SJCRH30 (cell line): ENCODE measurements at regions not wholly inside any gene's neighbourhood (a gene's known extent, or its start where the extent isn't known, plus 50 kb on each side); places are given as distances from the start of the nearest gene placed in this dataset.
A peak's percentile ranks its signal among the peaks of the same experiment; 100 is the strongest.
"Not testable (repeated sequence)": the region's sequence is repeated elsewhere in the genome, so short reads cannot be mapped to it uniquely, and the experiment has no call there.

Experiments
- DNase-seq, 2 experiments: peaks; one replicate each; pipeline ENCODE4 v3.0.0-alpha.2; 2015 to 2020
- H3K27ac ChIP-seq: fragments of 250-450 bp; sonication (Bioruptor Pico); 2 replicates; pipeline ENCODE4 v1.5.1; 2020; ENCODE audit warnings: mild to moderate bottlenecking, moderate library complexity
- H3K27me3 ChIP-seq: fragments of 250-450 bp; sonication (Bioruptor Pico); 2 replicates; pipeline ENCODE4 v1.5.1; 2020; ENCODE audit warnings: mild to moderate bottlenecking, moderate library complexity
- H3K36me3 ChIP-seq: fragments of 250-450 bp; sonication (Bioruptor Pico); 2 replicates; pipeline ENCODE4 v1.5.1; 2020; ENCODE audit warnings: mild to moderate bottlenecking, moderate library complexity
- H3K4me1 ChIP-seq: fragments of 250-450 bp; sonication (Bioruptor Pico); 2 replicates; pipeline ENCODE4 v1.5.1; 2020; ENCODE audit warnings: mild to moderate bottlenecking, moderate library complexity
- H3K4me3 ChIP-seq: fragments of 250-450 bp; sonication (Bioruptor Pico); 2 replicates; pipeline ENCODE4 v1.5.1; 2020; ENCODE audit warnings: mild to moderate bottlenecking, moderate library complexity
- H3K9me3 ChIP-seq: fragments of 250-450 bp; sonication (Bioruptor Pico); replicated peaks from 2 replicates; pipeline ENCODE4 v1.5.1; 2020; ENCODE audit warnings: mild to moderate bottlenecking, moderate library complexity

- H3K27ac ChIP-seq: no peak overlapping the region
- H3K4me1 ChIP-seq: no peaks in the 10 kb centered on the region
- no peaks in the 10 kb centered on the region for H3K36me3 ChIP-seq
- no peaks in the 10 kb centered on the region for H3K27me3 ChIP-seq
- no peak for DNase-seq
- H3K9me3 ChIP-seq: no peaks in the 10 kb centered on the region
- no peak overlapping the region for H3K4me3 ChIP-seq
Observed at GRCh38 chr12:91250273-91250665, 67.7 kb upstream of the DCN start.

GRCh38 chr12:91249518-91250272 lies 67.1 kb upstream of the DCN start:
- no peak overlapping the region for H3K27ac ChIP-seq
- no peak for DNase-seq
- no peaks in the 10 kb centered on the region for H3K4me1 ChIP-seq

GRCh38 chr12:91249054-91249453 lies 66.4 kb upstream of the DCN start:
- Histone ChIP-seq H3K27ac (no peak overlapping the region), H3K9me3 (no peaks in the 10 kb centered on the region), H3K27me3 (no peaks in the 10 kb centered on the region), H3K36me3 (no peaks in the 10 kb centered on the region), H3K4me1 (no peaks in the 10 kb centered on the region), H3K4me3 (no peak overlapping the region)
- no peak for DNase-seq

More at GRCh38 chr12:91249518-91250272, 67.1 kb upstream of the DCN start:
- H3K4me3 ChIP-seq: no peak overlapping the region
- H3K27me3 ChIP-seq: no peaks in the 10 kb centered on the region
- H3K36me3 ChIP-seq: no peaks in the 10 kb centered on the region
- no peaks in the 10 kb centered on the region for H3K9me3 ChIP-seq

- H3K4me3 ChIP-seq, H3K9me3 ChIP-seq, H3K4me1 ChIP-seq, H3K27me3 ChIP-seq, H3K27ac ChIP-seq, H3K36me3 ChIP-seq: not testable (repeated sequence)
- DNase-seq: peak; percentile 5 to 19
Observed at GRCh38 chr12:91243177-91243576, 60.6 kb upstream of the DCN start.

GRCh38 chr12:91241756-91242155 lies 59.1 kb upstream of the DCN start:
- DNase-seq: no peak
- Histone ChIP-seq H3K27ac (no peak overlapping the region), H3K36me3 (no peaks in the 10 kb centered on the region), H3K4me3 (no peak overlapping the region), H3K9me3 (no peaks in the 10 kb centered on the region), H3K27me3 (no peaks in the 10 kb centered on the region), H3K4me1 (no peaks in the 10 kb centered on the region)

GRCh38 chr12:91240386-91241095 lies 57.9 kb upstream of the DCN start:
- Histone ChIP-seq H3K4me1 (no peaks in the 10 kb centered on the region), H3K4me3 (no peak overlapping the region), H3K27me3 (no peaks in the 10 kb centered on the region), H3K36me3 (no peaks in the 10 kb centered on the region), H3K27ac (no peak overlapping the region), H3K9me3 (no peaks in the 10 kb centered on the region)
- DNase-seq: no peak

- Histone ChIP-seq H3K36me3 (no peaks in the 10 kb centered on the region), H3K27ac (no peak overlapping the region), H3K9me3 (no peaks in the 10 kb centered on the region), H3K4me1 (no peaks in the 10 kb centered on the region), H3K4me3 (no peak overlapping the region), H3K27me3 (no peaks in the 10 kb centered on the region)
- no peak for DNase-seq
Observed at GRCh38 chr12:91239481-91239880, 56.9 kb upstream of the DCN start.
